H1 (cell line): ENCODE measurements at regions not wholly inside any gene's neighbourhood (a gene's known extent, or its start where the extent isn't known, plus 50 kb on each side); places are given as distances from the start of the nearest gene placed in this dataset.

Experiments used
- CHD1 ChIP-seq: IDR thresholded peaks from 2 replicates; pipeline ENCODE4 v1.6.1; 2012; ENCODE audit warnings: low read depth, low read length, improper control_type of control experiment
- POU5F1 ChIP-seq: IDR thresholded peaks from 2 replicates; pipeline ENCODE4 v1.6.1; 2011; ENCODE audit warnings: low read depth, mild to moderate bottlenecking, low read length, moderate library complexity
- SIN3A ChIP-seq, 2 experiments: IDR thresholded peaks in 1 of 2; conservative IDR thresholded peaks in 1 of 2; 2 replicates each; pipeline ENCODE4 v1.6.1; 2011 to 2012; ENCODE audit warnings: low read length in 2 of 2, improper control_type of control experiment in 1 of 2, low read depth in 1 of 2, mild to moderate bottlenecking in 1 of 2

GRCh38 chr5:167889276-167889675 is 402.2 kb upstream of the WWC1 start (continued):
- TF ChIP-seq SIN3A (conservative IDR thresholded peaks at IDR 0.05 in 1 of 2, IDR thresholded peaks at IDR 0.05 in 1 of 2; ENCODE audit: low read depth in 1 of 2, low read length in 2 of 2) (no peak), CHD1 (no peak), POU5F1 (no peak)
